SK-N-SH treated with all-trans-retinoic acid at 6 μM for 48 hours (cell line): ENCODE measurements at regions not wholly inside any gene's neighbourhood (a gene's known extent, or its start where the extent isn't known, plus 50 kb on each side); places are given as distances from the start of the nearest gene placed in this dataset.

Source experiments
- ARNTL ChIP-seq: fragments of 450-650 bp; formaldehyde crosslinking; IDR thresholded peaks from 2 replicates; pipeline ENCODE4 v1.5.0; 2020; ENCODE audit warnings: low read depth, mild to moderate bottlenecking, moderate library complexity, borderline replicate concordance
- TF ChIP-seq, protein P1 (sequence below): fragments of 250-450 bp; sonication (Bioruptor Pico); IDR thresholded peaks from 2 replicates; pipeline ENCODE4 v1.8.0; 2020; ENCODE audit warnings: mild to moderate bottlenecking, moderate library complexity, borderline replicate concordance
- TF ChIP-seq, protein P2 (sequence below): fragments of 250-450 bp; sonication (Bioruptor Pico); IDR thresholded peaks from 2 replicates; pipeline ENCODE4 v1.5.1; 2020; ENCODE audit warnings: low read depth, mild to moderate bottlenecking, moderate library complexity
- TF ChIP-seq, protein P3 (sequence below): fragments of 250-450 bp; sonication (Bioruptor Pico); IDR thresholded peaks from 2 replicates; pipeline ENCODE4 v1.5.0; 2020; ENCODE audit warnings: mild to moderate bottlenecking, moderate library complexity

DNA sequence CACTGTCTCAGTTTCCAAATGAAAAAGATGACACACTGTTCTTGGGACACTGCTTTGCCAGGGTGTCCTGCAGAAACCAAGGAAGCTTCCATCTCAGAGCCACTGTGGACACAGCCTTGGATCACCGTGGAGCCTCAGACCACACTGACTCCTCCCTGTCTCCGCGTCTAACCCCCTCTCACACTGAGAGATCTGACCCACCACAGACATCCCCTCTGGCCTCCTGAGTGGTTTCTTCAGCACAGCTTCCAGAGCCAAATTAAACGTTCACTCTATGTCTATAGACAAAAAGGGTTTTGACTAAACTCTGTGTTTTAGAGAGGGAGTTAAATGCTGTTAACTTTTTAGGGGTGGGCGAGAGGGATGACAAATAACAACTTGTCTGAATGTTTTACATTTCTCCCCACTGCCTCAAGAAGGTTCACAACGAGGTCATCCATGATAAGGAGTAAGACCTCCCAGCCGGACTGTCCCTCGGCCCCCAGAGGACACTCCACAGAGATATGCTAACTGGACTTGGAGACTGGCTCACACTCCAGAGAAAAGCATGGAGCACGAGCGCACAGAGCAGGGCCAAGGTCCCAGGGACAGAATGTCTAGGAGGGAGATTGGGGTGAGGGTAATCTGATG, 113.4 kb upstream of the PKDCC start:
- TF ChIP-seq, protein P1, sequence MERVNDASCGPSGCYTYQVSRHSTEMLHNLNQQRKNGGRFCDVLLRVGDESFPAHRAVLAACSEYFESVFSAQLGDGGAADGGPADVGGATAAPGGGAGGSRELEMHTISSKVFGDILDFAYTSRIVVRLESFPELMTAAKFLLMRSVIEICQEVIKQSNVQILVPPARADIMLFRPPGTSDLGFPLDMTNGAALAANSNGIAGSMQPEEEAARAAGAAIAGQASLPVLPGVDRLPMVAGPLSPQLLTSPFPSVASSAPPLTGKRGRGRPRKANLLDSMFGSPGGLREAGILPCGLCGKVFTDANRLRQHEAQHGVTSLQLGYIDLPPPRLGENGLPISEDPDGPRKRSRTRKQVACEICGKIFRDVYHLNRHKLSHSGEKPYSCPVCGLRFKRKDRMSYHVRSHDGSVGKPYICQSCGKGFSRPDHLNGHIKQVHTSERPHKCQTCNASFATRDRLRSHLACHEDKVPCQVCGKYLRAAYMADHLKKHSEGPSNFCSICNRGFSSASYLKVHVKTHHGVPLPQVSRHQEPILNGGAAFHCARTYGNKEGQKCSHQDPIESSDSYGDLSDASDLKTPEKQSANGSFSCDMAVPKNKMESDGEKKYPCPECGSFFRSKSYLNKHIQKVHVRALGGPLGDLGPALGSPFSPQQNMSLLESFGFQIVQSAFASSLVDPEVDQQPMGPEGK = no peak
- TF ChIP-seq ARNTL (CRISPR knock-in tag) = no peak
- TF ChIP-seq, protein P2, sequence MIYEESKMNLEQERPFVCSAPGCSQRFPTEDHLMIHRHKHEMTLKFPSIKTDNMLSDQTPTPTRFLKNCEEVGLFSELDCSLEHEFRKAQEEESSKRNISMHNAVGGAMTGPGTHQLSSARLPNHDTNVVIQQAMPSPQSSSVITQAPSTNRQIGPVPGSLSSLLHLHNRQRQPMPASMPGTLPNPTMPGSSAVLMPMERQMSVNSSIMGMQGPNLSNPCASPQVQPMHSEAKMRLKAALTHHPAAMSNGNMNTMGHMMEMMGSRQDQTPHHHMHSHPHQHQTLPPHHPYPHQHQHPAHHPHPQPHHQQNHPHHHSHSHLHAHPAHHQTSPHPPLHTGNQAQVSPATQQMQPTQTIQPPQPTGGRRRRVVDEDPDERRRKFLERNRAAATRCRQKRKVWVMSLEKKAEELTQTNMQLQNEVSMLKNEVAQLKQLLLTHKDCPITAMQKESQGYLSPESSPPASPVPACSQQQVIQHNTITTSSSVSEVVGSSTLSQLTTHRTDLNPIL = no peak
- TF ChIP-seq, protein P3, sequence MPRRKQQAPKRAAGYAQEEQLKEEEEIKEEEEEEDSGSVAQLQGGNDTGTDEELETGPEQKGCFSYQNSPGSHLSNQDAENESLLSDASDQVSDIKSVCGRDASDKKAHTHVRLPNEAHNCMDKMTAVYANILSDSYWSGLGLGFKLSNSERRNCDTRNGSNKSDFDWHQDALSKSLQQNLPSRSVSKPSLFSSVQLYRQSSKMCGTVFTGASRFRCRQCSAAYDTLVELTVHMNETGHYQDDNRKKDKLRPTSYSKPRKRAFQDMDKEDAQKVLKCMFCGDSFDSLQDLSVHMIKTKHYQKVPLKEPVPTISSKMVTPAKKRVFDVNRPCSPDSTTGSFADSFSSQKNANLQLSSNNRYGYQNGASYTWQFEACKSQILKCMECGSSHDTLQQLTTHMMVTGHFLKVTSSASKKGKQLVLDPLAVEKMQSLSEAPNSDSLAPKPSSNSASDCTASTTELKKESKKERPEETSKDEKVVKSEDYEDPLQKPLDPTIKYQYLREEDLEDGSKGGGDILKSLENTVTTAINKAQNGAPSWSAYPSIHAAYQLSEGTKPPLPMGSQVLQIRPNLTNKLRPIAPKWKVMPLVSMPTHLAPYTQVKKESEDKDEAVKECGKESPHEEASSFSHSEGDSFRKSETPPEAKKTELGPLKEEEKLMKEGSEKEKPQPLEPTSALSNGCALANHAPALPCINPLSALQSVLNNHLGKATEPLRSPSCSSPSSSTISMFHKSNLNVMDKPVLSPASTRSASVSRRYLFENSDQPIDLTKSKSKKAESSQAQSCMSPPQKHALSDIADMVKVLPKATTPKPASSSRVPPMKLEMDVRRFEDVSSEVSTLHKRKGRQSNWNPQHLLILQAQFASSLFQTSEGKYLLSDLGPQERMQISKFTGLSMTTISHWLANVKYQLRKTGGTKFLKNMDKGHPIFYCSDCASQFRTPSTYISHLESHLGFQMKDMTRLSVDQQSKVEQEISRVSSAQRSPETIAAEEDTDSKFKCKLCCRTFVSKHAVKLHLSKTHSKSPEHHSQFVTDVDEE = no peak
